Inflammatory macrophage treated with lipopolysaccharide for 1 hour (primary cell): ENCODE measurements at regions not wholly inside any gene's neighbourhood (a gene's known extent, or its start where the extent isn't known, plus 50 kb on each side); places are given as distances from the start of the nearest gene placed in this dataset.
"Not testable (repeated sequence)": the region's sequence is repeated elsewhere in the genome, so short reads cannot be mapped to it uniquely, and the experiment has no call there.

Experiments used
- DNase-seq, 2 donors: peaks; one replicate each; pipeline ENCODE4 v3.0.0-alpha.2; 2020 to 2022

DNA sequence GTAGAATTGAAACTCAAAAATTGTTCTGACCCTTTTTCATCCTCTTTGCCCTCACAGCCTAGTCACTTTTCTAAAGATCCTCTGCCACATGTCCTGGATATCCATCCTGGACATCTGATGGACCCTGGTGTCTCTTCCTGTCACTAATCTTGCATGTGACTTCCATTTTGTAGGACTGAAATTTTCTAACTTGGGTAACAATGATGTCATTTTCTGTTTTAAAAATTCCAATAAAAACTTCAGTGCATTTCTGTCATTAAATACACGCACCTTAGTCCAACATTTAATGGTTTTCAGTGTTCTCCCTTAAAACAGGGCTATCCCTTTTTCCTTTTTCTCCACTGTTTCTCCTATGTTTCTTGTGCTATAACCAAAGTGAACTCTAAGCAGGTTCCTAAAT lies 684.9 kb upstream of the ANKRD30A start:
- DNase-seq: no peak

DNA sequence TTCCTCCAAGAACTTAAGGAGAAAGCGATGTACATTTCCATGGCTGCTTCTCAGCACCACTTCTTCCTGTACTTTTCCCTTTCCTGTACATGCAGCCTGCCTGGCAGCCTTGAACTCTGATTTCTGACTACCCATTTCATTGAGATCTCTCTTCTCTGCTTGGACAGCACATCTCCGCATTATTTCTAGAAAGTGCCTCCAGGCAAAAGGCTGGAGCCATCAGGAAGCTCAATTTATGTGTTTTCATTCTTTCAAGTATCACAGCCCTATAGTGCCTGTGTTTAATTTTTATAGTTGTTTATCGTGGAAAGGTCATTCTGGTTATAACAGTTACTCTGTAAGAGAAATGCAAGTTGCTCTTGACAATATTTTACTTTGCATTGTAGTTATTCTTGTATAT lies 688.0 kb upstream of the ANKRD30A start:
- no peak for DNase-seq

DNA sequence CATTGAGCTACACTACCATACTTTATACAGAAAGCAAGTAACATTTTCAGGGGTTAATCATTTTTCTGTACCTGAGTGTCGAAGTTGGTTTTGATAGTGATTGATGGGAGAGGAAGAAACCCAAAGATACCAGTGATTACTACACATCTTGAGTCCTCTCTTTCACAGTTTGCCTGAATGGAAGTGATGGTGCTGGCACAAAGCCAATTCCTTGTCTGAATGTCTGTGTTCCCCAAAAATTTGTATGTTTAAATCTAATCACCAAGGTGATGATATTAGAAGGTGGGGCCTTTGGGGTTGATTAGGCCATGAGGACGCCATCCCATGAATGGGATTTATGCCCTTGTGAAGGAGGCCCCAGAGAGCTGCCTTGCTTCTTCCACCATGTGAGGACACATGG lies 696.9 kb upstream of the ANKRD30A start:
- DNase-seq: no peak

DNA sequence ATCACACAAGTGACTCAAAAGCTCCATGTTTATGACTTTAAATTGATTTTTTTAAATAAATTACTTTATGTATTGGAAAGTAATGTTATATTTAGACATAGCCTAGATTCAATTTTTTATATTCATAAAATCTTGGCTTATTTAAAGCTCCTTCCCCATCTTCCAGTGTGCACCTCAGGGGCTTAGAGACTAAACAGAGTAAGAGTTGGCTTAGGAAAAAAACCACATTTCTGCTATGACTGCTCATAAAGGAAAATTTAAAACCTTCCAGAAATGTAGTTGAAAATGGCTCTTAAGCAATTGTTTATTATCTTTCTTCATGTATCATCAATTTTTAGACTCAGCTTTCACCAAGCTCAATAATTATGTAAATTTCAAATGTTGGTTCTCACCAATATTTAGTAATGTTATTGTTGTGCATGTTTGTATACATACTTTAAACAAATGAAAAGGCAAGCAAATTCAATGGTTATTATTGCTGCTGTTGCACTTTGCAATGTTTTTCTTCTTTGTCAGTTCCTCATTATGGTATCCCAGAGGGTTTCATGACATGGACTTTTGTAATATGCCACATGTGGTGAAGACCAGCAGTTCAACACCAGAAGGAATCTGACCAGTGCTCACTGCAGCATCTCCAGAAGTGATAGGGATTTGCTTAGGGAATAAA lies 700.1 kb upstream of the ANKRD30A start:
- DNase-seq: no peak

DNA sequence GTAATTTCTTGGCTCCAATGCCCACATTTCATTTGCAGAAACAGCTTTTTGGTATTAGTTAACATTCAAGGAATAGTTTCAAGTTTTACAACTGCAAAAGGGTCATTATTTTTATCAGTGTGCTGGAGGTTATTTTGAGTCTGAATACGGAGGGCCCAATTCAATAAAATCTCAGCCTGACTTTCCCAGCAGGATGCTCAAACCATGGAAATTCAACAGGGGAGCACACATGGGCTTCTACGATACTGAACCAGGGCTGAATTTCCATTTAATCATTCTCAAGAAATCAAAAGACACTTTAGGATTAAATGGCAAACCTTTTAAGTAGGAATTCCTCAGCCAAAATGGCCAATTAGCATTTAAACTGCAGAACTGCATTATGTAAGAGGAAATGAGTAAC lies 700.9 kb upstream of the ANKRD30A start:
- no peak for DNase-seq

DNA sequence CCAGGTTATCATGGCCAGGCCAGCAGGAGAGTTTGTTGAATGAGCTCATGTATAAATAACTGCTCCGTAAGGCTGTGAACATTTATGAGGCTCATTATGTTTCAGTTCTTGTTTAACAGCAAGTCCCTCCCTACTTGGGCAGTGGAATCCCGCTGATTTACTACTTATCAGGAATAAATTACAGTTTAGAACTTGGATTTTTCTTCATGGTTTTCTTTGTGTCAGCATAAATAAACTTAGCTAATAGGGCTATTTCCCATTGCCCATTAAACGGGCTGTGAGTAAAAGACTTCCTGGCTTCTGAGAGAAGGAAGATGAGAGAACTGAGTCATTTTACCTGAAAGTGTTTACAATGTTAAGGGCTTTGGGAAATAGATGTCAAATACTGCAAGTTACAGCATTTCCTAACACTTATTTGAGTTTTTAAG lies 701.6 kb upstream of the ANKRD30A start:
- no peak for DNase-seq

DNA sequence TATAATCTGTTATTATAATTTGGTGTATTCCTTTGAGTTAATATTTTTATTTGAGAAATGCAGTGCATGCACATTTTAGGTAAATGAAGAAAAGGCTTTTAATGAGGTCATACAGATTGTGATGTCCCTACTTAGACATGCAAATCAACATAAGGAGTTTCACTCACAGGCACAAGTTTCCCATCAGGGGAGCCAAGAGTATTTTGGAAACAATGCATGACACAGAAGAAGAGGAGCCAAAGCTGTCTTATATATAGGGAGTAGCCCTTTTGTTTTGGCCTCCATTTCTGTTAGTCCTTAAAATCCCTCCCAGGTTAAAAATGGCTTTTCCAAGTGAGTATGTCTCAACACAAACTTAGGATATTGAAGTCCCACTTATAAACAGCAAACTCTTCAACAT lies 703.4 kb upstream of the ANKRD30A start:
- no peak for DNase-seq

DNA sequence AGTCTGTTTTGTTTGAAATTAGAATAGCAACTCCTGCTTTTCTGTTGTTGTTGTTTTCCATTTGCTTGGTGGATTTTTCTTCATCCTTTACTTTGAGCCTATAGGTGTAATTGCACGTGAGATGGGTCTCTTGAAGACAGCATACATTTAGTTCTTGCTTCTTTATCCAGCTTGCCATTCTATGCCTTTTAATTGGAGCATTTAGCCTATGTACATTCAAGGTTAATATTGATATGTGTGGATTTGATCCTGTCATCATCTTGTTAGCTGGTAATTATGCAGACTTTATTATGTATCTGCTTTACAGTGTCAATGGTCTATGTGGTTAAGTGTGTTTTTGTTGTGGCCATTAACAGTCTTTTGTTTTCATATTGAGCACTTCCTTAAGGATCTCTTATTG lies 708.9 kb upstream of the ANKRD30A start:
- DNase-seq: no peak

DNA sequence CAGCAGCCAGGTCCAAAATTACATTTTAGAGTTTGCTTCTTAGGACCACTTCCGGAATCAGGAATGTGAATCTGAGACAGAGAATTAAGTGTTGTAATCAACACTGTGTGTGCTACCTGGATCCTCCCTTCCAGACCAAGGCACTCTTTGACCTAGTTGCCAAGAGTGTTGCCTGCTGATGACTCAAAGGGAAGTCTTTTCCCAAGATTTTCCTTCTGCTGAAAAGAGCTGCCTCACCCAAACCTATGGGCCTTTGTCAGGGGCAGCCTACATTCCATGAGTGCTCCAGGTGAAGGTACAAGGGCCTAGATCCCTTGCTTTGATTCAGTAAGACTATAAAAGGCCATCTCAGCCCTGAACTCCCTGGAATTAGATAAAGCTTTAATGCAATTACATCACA lies 712.5 kb upstream of the ANKRD30A start:
- no peak for DNase-seq

DNA sequence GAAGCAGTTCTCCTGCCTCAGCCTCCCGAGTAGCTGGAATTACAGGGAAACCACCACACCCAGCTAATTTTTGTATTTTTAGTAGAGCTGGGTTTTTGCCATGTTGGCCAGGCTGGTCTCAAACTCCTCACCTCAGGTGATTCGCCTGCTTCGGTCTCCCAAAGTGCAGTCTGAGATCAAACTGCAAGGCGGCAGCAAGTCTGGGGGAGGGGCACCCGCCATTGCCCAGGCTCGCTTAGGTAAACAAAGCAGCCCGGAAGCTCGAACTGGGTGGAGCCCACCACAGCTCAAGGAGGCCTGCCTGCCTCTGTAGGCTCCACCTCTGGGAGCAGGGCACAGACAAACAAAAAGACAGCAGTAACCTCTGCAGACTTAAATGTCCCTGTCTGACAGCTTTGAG lies 725.2 kb upstream of the ANKRD30A start:
- not testable (repeated sequence) for DNase-seq

DNA sequence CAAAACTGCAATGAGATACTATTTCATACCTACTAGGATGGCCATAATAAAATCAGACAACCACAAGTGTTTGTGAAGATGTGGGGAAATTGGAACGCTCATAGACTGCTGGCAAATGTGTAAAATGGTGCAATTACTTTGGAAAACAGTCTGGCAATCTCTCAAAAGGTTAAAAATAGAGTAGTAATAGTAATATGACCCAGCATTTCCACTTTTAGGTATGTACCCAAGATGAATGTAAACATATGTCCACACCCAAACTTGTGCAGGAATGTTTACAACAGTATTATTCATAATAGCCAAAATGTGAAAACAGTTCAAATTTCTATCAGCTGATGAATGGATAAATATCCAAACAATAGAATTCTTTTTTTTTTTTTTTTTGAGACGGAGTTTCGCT lies 731.6 kb upstream of the ANKRD30A start:
- DNase-seq: no peak

DNA sequence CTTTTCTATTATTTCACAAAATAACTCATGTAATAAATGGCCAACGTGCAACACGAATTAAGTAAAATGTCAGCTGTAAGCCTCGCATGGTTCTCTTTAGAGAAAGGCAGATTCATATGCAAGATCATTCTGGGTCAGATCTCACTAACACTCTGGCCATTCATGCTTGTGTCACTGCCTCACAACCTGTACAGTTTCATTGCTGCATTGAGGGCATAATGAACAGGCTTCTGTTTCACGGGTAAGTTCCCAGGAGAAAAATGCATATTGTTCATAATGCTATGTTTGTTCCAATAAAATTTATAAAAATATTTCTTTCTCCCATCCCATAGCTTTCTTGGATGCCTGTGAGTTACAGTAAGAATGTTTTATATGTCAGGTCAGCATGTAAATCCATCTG lies 734.0 kb upstream of the ANKRD30A start:
- DNase-seq: no peak

DNA sequence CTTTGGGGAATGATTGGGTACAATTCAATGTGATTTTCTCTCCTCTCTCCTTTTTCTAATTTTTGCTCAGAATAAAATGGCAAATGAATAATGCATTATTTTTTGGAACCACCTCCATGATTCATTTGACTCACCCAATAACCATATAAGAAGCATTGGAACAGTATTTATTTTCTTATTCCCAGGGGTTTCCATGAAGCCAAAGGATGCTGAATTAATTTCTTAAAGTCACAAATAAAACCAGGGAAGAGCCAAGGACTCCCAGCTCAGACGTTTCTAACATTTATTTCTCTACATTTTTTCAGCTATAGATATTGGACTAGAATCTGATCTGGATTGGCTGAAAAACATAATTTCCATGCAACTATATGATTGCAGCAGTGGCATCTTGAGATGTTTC lies 735.2 kb upstream of the ANKRD30A start:
- no peak for DNase-seq

DNA sequence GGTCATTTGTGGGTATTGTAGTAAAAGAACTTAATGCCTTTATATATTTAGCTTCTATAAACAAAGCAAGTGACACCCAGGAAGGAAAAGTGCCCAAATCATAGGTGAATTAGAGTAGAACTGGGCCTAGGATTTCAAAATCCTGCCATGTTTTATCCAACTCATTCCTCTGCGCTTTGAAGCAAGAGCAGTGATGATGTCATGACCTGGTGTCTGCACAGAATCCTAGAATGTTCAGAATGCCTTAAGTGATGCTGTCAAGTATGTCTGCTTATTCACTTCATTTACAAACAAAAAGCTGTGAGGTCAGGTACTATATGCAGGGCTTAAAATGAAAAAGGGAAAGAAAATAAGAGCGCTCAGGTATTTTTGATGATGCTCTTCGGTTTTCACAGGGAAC lies 737.2 kb upstream of the ANKRD30A start:
- no peak for DNase-seq

DNA sequence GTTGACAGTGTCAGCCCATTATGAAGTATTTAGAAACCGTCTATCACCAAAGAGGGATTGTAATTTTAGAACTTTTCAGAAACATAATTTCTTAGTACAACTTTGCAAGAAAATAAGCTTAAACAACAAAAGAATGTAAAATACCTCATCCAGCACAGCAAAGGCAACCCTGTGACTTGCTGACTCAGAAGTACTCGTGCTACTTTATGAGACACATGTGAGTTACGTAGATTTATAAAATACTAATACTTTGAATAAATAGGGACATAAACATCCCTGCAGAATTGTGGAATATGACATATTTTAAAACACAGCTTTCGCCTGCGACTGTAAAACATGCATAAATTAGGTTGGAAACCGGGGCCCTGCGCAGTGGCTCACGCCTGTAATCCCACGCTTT lies 739.7 kb upstream of the ANKRD30A start:
- no peak for DNase-seq

DNA sequence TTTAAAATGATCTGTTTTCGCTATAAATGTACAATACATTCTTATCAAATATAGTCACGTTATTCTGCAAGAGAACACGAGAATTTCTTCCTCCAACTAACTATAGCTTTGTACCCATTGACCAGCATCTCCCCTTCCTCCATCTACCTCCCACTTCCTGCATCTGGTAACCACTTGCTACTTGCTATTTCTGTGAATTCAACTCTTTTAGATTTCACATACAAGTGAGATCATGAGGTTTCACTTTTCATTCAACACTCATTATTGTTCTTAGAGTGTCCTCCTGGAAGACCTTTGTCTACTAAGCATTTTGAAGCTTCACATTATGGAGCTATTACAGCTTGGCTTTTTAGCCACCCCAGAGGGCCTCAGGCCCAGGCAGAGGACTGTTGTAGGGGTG lies 741.3 kb upstream of the FZD8 start:
- no peak for DNase-seq

DNA sequence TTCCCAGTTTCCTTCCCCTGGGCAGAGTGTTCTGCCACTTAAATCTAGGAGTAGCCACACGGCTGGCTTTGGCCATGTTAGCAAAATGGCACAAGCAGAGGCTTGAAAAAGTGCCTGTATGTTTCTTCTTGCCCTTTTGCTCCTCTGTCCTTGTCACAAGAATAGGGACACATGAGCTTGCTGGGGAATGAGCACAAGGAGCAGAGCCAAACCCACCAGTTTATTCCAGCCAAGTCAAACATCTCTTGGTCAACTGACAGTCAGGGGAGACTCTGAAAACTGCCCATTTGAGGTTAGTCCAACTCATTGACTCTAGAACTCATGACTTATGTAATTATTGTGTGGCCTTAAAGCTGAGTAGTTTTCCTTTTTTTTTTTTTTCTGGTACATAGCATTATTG lies 739.7 kb upstream of the FZD8 start:
- no peak for DNase-seq

DNA sequence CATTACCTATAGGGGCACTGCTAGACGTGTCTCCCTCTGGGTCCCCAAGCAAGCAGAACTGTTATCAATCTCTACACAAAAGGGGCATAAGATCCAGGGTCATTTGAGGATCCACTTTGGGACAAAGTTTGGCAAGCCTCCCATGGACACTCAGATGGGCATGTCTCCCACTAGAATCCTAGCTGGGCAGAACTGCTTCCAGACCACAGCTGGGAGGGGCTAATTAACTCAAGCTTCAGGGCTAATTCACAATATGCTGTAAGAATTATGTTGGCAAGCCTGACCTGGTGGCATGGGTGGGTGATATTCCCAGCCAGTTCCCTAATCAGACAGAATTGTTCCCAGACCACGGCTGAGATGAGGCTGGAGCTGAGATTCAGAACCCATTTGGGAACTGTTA lies 738.4 kb upstream of the FZD8 start:
- no peak for DNase-seq

DNA sequence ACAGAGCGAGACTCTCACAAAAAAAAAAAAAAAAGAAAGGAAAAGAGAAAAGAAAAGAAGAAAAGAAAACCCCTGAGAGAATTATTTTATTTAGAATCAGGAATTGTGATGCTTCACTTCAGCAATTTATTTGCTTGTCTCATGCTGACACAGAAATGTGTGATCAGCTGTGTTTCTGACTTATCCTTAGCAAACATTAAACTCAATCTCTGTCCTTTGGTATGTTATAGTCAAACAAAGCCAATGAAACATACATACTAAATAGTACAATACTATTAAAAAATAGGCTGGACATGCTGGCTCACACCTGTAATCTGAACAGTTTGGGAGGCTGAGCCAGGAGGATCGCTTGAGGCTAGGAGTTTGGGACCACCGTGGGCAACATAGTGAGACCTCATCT lies 733.0 kb upstream of the FZD8 start:
- no peak for DNase-seq

DNA sequence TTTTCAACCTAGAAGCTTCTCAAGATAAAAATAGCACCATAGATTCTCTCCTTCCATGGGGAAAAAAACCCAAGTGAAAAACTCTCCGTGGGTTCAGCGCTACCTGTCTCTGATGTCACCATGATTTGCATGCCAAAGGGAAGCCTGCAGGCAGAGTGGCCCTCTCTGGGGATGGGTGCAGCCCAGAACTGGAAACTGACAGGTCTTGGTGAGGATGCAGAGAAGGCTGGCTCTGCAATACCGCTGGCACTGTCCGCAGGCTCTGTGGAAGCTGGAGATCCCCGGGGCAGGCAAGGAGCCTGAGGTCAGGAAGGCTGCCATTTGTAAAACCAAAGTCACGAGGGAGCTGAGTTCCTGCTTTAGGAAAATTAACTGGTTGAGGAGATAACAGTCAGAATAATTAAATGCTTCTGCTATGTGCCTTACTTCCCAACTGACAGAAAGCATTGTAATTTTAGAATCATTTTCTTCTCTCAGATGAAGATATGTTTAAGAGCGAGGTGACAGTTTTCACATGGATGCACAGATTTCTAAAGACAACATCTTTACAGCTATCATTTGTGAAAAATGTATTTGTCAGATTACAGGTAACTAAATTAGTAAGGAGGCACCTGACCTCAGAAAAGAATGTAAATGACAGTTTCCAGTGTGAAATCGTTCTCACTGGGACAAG lies 731.5 kb upstream of the FZD8 start:
- no peak for DNase-seq

DNA sequence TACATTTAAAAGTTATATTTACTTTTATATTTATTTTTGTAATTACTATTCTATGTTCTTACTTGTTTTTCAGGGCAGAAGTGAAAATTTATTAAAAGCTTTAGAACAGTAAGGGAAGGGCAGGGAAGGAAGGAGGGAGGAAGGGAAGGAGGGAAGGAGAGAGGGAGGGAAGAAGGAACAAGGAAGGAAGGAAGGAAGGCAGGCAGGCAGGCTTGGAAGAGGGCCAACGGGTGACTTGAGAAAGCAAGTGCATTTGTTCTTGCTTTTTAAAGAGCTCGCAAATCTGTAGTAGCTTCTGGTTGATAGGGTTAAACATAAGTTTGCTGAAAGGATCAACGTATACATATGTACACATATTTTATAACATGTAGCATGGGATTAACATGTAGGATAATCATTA lies 725.3 kb upstream of the FZD8 start:
- DNase-seq: no peak

DNA sequence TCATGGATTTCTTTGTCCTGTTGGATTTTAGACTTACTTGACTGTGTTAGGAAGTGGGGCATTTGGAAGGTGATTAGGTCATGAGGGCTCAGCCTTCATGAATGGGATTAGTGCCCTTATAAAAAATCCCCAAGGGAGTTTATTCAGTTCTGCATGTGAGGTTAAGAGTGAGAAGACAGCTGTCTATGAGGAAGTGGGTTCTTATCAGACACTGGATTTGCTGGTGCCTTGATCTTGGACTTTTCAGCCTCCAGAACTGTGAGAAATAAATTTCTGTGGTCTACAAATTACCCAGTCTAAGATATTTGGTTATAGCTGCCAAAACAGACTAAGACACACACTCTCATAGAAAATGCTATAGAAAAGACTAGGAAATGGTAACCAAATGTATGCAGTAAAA lies 724.7 kb upstream of the FZD8 start:
- DNase-seq: no peak

DNA sequence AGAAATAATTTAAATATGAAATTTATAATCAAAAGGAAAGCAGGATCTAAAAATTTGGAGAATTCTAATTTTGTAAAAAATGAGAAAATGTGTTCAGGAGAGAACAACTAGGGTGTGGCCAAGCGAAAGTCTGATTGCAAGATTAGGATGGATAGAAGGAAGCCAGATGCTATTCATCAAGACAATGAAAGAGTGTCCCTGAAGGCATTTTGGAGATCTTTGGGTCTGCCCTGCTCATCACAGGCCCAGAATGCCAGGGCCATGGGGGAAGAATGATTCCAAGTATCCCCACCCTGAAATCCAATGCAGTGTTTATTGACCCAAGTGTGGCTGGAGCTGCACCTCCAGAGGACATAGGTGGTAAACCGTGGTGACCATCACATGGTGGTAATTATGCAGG lies 724.0 kb upstream of the FZD8 start:
- DNase-seq: no peak

DNA sequence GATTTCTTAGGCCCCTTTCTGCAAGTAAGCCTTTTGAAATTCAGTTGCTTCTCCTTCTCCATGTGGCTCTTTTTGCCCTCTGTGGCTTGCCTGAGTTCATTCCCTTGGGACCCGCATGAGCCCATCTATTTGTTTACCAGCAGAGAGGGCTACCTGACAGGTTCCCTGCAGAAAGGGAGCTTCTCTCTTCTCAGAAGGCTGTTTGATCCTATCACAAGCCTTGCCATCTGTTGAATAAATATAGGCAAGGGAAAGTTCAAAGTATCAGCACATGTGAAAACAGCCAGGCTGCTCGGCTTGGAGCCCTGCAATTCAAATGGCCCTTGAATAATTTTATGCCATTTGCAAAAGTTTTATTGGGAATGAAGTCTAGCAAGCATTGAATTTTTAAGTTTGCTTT lies 720.2 kb upstream of the FZD8 start:
- DNase-seq: no peak

DNA sequence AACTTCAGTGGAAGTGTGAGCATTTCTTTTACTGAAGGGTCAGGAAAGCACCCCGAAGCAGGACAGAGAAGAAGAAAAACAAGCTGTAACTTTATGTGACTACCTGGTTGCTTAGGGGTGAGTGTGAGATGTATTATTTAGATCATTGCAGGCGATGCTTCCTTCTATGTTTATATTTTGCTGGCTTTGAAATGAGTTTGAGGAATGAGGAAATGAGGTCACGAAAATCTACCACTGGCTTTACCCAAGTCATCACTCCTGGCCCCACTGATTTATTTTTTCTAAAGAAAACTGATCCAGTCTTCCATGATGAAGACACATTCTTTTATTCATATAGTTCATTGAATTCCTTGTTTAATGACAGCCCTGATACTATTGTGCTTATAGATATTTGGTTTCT lies 716.6 kb upstream of the FZD8 start:
- no peak for DNase-seq
